Activated B cell treated with CpG ODN at 0.5 μM for 24 hours (primary cell): ENCODE measurements at regions not wholly inside any gene's neighbourhood (a gene's known extent, or its start where the extent isn't known, plus 50 kb on each side); places are given as distances from the start of the nearest gene placed in this dataset.

Experiments used
- ATAC-seq: fragments of 200-7000 bp; cut with Tn5 transposase; one replicate; pipeline ENCODE4 v1.10.0; 2021; ENCODE audit warnings: low read depth, mild to moderate bottlenecking, moderate library complexity
- CTCF ChIA-PET: fragments of 350-600 bp; sonication (Branson Sonifier 250); formaldehyde crosslinking; loops from one replicate; lab custom pipeline; 2021; ENCODE audit warnings: antibody characterized with exemption; lab: Charles Lee
- POLR2A ChIA-PET: fragments of 350-600 bp; sonication (Branson Sonifier 250); formaldehyde crosslinking; loops from one replicate; lab custom pipeline; 2021; ENCODE audit warnings: antibody characterized with exemption; lab: Charles Lee
- DNase-seq: peaks from one replicate; pipeline ENCODE4 v3.0.0; 2022
- H3K27ac Mint-ChIP-seq: one replicate; pipeline ENCODE4 v1.8.0; 2020; ENCODE audit warnings: mixed read lengths
- H3K27me3 Mint-ChIP-seq: one replicate; pipeline ENCODE4 v1.8.0; 2021; ENCODE audit warnings: mixed read lengths
- H3K36me3 Mint-ChIP-seq: one replicate; pipeline ENCODE4 v1.8.0; 2021; ENCODE audit warnings: low read depth, mixed read lengths
- H3K4me1 Mint-ChIP-seq: one replicate; pipeline ENCODE4 v1.8.0; 2021; ENCODE audit warnings: mixed read lengths
- H3K4me3 Mint-ChIP-seq: one replicate; pipeline ENCODE4 v1.8.0; 2020; ENCODE audit warnings: mild to moderate bottlenecking, mixed read lengths
- H3K9me3 Mint-ChIP-seq: one replicate; pipeline ENCODE4 v1.8.0; 2020; ENCODE audit warnings: mixed read lengths
- CTCF ChIP-seq: fragments of 200-600 bp; IDR thresholded peaks from one replicate; pipeline ENCODE4 v1.8.0; 2022; ENCODE audit warnings: antibody characterized with exemption, mild to moderate bottlenecking
- intact Hi-C: fragments of 100-400 bp; cut with micrococcal nuclease; formaldehyde crosslinking; loops from one replicate; pipeline ENCODE4 v1.15.1; 2024

- Mint-ChIP-seq H3K4me3 (no peak overlapping the region), H3K9me3 (peaks cover 6% of the 10 kb centered on the region), H3K27ac (no peak overlapping the region), H3K36me3 (no peaks in the 10 kb centered on the region), H3K27me3 (no peaks in the 10 kb centered on the region), H3K4me1 (no peaks in the 10 kb centered on the region)
- CTCF ChIA-PET: no interaction called here
- no peak for DNase-seq
- no peak for TF ChIP-seq CTCF
- ATAC-seq: no peak
- intact Hi-C loops: no loop called here
- POLR2A ChIA-PET: no interaction called here
Measured at GRCh38 chr4:134560728-134561127, 359.1 kb upstream of the PABPC4L start.

GRCh38 chr4:134552063-134552462 is 350.5 kb upstream of the PABPC4L start:
- no peak for TF ChIP-seq CTCF
- DNase-seq (no peak), ATAC-seq (no peak)
- peaks cover 7% of the 10 kb centered on the region for H3K9me3 Mint-ChIP-seq
- no peaks in the 10 kb centered on the region for H3K4me1 Mint-ChIP-seq
- ChIA-PET CTCF (no interaction called here), POLR2A (no interaction called here)
- H3K27me3 Mint-ChIP-seq: no peaks in the 10 kb centered on the region
- H3K36me3 Mint-ChIP-seq: no peaks in the 10 kb centered on the region
- no peak overlapping the region for H3K4me3 Mint-ChIP-seq
- intact Hi-C loops: no loop called here
- H3K27ac Mint-ChIP-seq: no peak overlapping the region

GRCh38 chr4:134551348-134551747 is 349.8 kb upstream of the PABPC4L start:
- H3K27me3 Mint-ChIP-seq: no peaks in the 10 kb centered on the region
- ChIA-PET CTCF (no interaction called here), POLR2A (no interaction called here)

GRCh38 chr4:134548052-134548628 is 346.6 kb upstream of the PABPC4L start:
- ChIA-PET POLR2A (no interaction called here), CTCF (no interaction called here)
- peaks cover 10% of the 10 kb centered on the region for H3K9me3 Mint-ChIP-seq
- H3K4me1 Mint-ChIP-seq: no peaks in the 10 kb centered on the region
- H3K27ac Mint-ChIP-seq: no peak overlapping the region
- H3K27me3 Mint-ChIP-seq: no peaks in the 10 kb centered on the region
- no peak for ATAC-seq
- intact Hi-C loops: no loop called here
- no peak for TF ChIP-seq CTCF
- H3K4me3 Mint-ChIP-seq: no peak overlapping the region
- no peak for DNase-seq
- H3K36me3 Mint-ChIP-seq: no peaks in the 10 kb centered on the region

More at GRCh38 chr4:134551348-134551747, 349.8 kb upstream of the PABPC4L start:
- Mint-ChIP-seq H3K9me3 (peaks cover 10% of the 10 kb centered on the region), H3K4me3 (no peak overlapping the region), H3K4me1 (no peaks in the 10 kb centered on the region), H3K36me3 (no peaks in the 10 kb centered on the region), H3K27ac (no peak overlapping the region)
- ATAC-seq (no peak), DNase-seq (no peak)
- intact Hi-C loops: no loop called here
- no peak for TF ChIP-seq CTCF

GRCh38 chr4:134546279-134546678 is 344.7 kb upstream of the PABPC4L start:
- ChIA-PET POLR2A (no interaction called here), CTCF (no interaction called here)
- no peak for ATAC-seq

More at GRCh38 chr4:134546279-134546678, 344.7 kb upstream of the PABPC4L start:
- H3K9me3 Mint-ChIP-seq: peaks cover 10% of the 10 kb centered on the region
- no peak for DNase-seq
- H3K27me3 Mint-ChIP-seq: no peaks in the 10 kb centered on the region
- no peaks in the 10 kb centered on the region for H3K36me3 Mint-ChIP-seq
- no peak overlapping the region for H3K27ac Mint-ChIP-seq
- no peak for TF ChIP-seq CTCF
- no peaks in the 10 kb centered on the region for H3K4me1 Mint-ChIP-seq
- H3K4me3 Mint-ChIP-seq: no peak overlapping the region
- intact Hi-C loops: no loop called here
